ENCODE measurements at regions not wholly inside any gene's neighbourhood (a gene's known extent, or its start where the extent isn't known, plus 50 kb on each side); places are given as distances from the start of the nearest gene placed in this dataset.
A peak's percentile ranks its signal among the peaks of the same experiment; 100 is the strongest.
"Not testable (repeated sequence)": the region's sequence is repeated elsewhere in the genome, so short reads cannot be mapped to it uniquely, and the experiment has no call there.

DNA sequence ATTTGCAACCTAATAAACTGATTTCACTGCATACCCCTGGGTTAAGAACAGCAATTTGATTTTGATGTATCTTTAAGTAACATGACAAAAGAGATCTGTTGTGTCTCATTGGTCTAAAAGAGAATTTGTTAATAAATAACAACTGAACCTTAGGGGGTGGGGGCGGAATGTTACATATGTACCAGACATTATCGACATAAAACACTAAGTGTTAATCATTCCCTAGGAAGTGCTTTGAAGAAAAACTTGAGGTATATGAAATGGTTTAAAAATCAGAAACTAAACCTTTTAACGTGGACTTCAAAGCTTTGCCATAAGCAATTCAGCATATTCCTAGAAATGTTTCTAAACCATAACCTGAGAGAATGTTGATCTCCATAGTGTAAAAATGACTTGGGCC, 88.5 kb upstream of the GPR89A start:
- not testable (repeated sequence) for H3K27ac ChIP-seq (ENCODE audit: low read length); H3K36me3 ChIP-seq (replicated peaks; ENCODE audit: low read depth, low read length); H3K4me2 ChIP-seq (ENCODE audit: low read length); H3K9me3 ChIP-seq (ENCODE audit: insufficient read depth, low read length); H4K20me1 ChIP-seq (ENCODE audit: insufficient read depth, low read length); H2AFZ ChIP-seq (ENCODE audit: low read depth, low read length); H3K9ac ChIP-seq (ENCODE audit: low read length); H3K4me3 ChIP-seq (ENCODE audit: low read length); H3K27me3 ChIP-seq (ENCODE audit: low read depth, low read length); H3K79me2 ChIP-seq (ENCODE audit: low read length); H3K4me1 ChIP-seq (ENCODE audit: low read length)

- not testable (repeated sequence) for H3K9me3 ChIP-seq (ENCODE audit: insufficient read depth, low read length); H3K4me2 ChIP-seq (ENCODE audit: low read length); H3K27ac ChIP-seq (ENCODE audit: low read length); H3K36me3 ChIP-seq (replicated peaks; ENCODE audit: low read depth, low read length); H3K79me2 ChIP-seq (ENCODE audit: low read length); H3K27me3 ChIP-seq (ENCODE audit: low read depth, low read length); H3K9ac ChIP-seq (ENCODE audit: low read length); H3K4me1 ChIP-seq (ENCODE audit: low read length); H4K20me1 ChIP-seq (ENCODE audit: insufficient read depth, low read length); H3K4me3 ChIP-seq (ENCODE audit: low read length); H2AFZ ChIP-seq (ENCODE audit: low read depth, low read length)
- TF ChIP-seq, protein P1, sequence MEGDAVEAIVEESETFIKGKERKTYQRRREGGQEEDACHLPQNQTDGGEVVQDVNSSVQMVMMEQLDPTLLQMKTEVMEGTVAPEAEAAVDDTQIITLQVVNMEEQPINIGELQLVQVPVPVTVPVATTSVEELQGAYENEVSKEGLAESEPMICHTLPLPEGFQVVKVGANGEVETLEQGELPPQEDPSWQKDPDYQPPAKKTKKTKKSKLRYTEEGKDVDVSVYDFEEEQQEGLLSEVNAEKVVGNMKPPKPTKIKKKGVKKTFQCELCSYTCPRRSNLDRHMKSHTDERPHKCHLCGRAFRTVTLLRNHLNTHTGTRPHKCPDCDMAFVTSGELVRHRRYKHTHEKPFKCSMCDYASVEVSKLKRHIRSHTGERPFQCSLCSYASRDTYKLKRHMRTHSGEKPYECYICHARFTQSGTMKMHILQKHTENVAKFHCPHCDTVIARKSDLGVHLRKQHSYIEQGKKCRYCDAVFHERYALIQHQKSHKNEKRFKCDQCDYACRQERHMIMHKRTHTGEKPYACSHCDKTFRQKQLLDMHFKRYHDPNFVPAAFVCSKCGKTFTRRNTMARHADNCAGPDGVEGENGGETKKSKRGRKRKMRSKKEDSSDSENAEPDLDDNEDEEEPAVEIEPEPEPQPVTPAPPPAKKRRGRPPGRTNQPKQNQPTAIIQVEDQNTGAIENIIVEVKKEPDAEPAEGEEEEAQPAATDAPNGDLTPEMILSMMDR (IDR thresholded peaks at IDR 0.05; ENCODE audit: low read depth, low read length), result peak; percentile 20; the same call in 1 of the 2 replicates
Observed at GRCh38 chr1:145513017-145513416, 87.6 kb upstream of the NBPF20 start.

DNA sequence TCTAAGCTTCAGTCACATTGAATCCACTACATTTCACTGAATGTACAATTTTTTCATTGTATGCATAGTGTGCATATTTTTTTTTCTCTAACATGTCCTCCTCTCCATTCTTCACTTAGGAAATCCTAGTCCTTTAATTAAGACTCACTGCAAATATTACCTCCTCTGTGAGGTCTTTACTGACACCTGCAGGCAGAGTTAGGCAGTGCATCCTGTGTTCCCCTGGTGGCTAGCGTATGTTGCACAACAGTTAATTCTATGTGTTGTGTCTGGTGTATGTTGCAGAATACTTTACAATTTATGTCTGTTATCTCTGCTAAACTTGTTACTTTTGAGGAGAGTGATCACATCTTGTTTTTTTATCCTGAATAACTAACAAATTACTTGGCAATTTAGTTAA, 82.7 kb upstream of the NBPF20 start:
- H3K9me3 ChIP-seq (ENCODE audit: insufficient read depth, low read length); H3K79me2 ChIP-seq (ENCODE audit: low read length); H2AFZ ChIP-seq (ENCODE audit: low read depth, low read length); H3K27me3 ChIP-seq (ENCODE audit: low read depth, low read length); H3K36me3 ChIP-seq (replicated peaks; ENCODE audit: low read depth, low read length); H3K9ac ChIP-seq (ENCODE audit: low read length); H3K4me1 ChIP-seq (ENCODE audit: low read length); H3K4me2 ChIP-seq (ENCODE audit: low read length); H3K27ac ChIP-seq (ENCODE audit: low read length); H4K20me1 ChIP-seq (ENCODE audit: insufficient read depth, low read length); H3K4me3 ChIP-seq (ENCODE audit: low read length): not testable (repeated sequence)

GRCh38 chr1:145505663-145506647, 80.6 kb upstream of the NBPF20 start:
- H3K27ac ChIP-seq (ENCODE audit: low read length); H2AFZ ChIP-seq (ENCODE audit: low read depth, low read length); H3K4me1 ChIP-seq (ENCODE audit: low read length); H3K36me3 ChIP-seq (replicated peaks; ENCODE audit: low read depth, low read length); H3K9ac ChIP-seq (ENCODE audit: low read length); H3K27me3 ChIP-seq (ENCODE audit: low read depth, low read length); H3K79me2 ChIP-seq (ENCODE audit: low read length); H4K20me1 ChIP-seq (ENCODE audit: insufficient read depth, low read length); H3K4me2 ChIP-seq (ENCODE audit: low read length); H3K9me3 ChIP-seq (ENCODE audit: insufficient read depth, low read length): not testable (repeated sequence)
- H3K4me3 ChIP-seq (ENCODE audit: low read length), result peak overlapping the region; percentile 56; the same call in 1 of the 2 replicates

- not testable (repeated sequence) for H4K20me1 ChIP-seq (ENCODE audit: insufficient read depth, low read length); H2AFZ ChIP-seq (ENCODE audit: low read depth, low read length); H3K27me3 ChIP-seq (ENCODE audit: low read depth, low read length); H3K4me1 ChIP-seq (ENCODE audit: low read length); H3K79me2 ChIP-seq (ENCODE audit: low read length); H3K4me2 ChIP-seq (ENCODE audit: low read length); H3K9me3 ChIP-seq (ENCODE audit: insufficient read depth, low read length); H3K9ac ChIP-seq (ENCODE audit: low read length); H3K36me3 ChIP-seq (replicated peaks; ENCODE audit: low read depth, low read length); H3K4me3 ChIP-seq (ENCODE audit: low read length); H3K27ac ChIP-seq (ENCODE audit: low read length)
Observed at GRCh38 chr1:145504834-145505413, 79.5 kb upstream of the NBPF20 start.

GRCh38 chr1:145504310-145504709, 78.9 kb upstream of the NBPF20 start:
- H3K27me3 ChIP-seq (ENCODE audit: low read depth, low read length); H3K9me3 ChIP-seq (ENCODE audit: insufficient read depth, low read length); H3K4me2 ChIP-seq (ENCODE audit: low read length); H3K9ac ChIP-seq (ENCODE audit: low read length); H2AFZ ChIP-seq (ENCODE audit: low read depth, low read length); H4K20me1 ChIP-seq (ENCODE audit: insufficient read depth, low read length); H3K4me3 ChIP-seq (ENCODE audit: low read length); H3K4me1 ChIP-seq (ENCODE audit: low read length); H3K27ac ChIP-seq (ENCODE audit: low read length); H3K79me2 ChIP-seq (ENCODE audit: low read length); H3K36me3 ChIP-seq (replicated peaks; ENCODE audit: low read depth, low read length): not testable (repeated sequence)

DNA sequence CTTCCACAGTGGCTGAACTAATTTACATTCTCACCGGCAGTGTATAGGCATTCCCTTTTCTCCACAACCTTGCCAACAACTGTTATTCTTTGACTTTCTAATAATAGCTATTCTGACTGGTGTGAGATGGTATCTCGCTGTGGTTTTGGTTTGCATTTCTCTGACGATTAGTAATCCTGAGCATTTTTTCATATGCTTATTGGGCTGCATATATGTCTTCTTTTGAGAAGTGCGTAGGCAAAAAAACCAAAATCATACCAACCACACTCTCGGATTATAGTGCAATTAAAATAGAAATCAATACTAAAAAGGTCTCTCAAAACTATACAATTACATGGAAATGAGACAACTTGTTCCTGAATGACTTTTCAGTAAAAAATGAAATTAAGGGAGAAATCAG, 74.8 kb upstream of the NBPF20 start:
- H3K4me3 ChIP-seq (ENCODE audit: low read length); H3K9me3 ChIP-seq (ENCODE audit: insufficient read depth, low read length); H3K36me3 ChIP-seq (replicated peaks; ENCODE audit: low read depth, low read length); H3K27me3 ChIP-seq (ENCODE audit: low read depth, low read length); H2AFZ ChIP-seq (ENCODE audit: low read depth, low read length); H3K9ac ChIP-seq (ENCODE audit: low read length); H3K4me2 ChIP-seq (ENCODE audit: low read length); H3K79me2 ChIP-seq (ENCODE audit: low read length); H3K27ac ChIP-seq (ENCODE audit: low read length); H4K20me1 ChIP-seq (ENCODE audit: insufficient read depth, low read length); H3K4me1 ChIP-seq (ENCODE audit: low read length): not testable (repeated sequence)

DNA sequence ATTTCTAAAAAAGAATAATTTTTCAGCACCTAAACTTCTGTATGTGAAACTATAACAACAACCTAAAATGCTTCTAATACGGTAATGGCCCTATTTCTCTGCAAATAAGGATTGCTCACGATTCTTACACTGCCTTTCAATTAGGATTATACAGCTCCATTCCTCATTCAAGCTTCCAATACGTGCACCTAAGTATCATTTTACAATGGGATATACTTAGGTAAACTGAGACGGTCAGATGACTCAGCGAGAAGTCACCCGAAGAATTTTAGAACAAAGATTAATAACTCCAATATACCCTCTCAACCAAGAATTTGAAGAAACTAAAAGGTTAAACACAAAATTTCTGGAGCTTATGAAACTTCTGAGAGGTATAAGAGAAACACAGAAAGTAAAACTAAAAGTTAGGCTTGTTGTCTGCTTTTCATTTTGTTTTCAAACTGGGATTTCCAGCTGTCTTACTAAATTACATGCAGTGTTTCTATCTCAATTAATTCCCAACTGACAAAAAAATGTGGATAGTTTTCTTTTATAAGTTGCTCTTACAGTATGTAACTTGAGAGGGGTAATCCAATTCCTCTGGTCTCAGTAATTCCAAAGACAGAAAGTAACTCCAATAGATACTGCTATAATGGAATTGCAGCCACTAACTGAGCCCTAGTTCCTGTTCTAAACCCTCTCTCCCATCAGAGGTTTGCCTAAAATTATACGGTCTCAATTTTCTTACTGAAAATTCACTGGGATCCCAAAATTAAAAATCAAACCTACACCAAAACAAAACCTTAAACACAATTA, 69.9 kb upstream of the NBPF20 start:
- H3K27ac ChIP-seq (ENCODE audit: low read length); H3K27me3 ChIP-seq (ENCODE audit: low read depth, low read length); H3K79me2 ChIP-seq (ENCODE audit: low read length); H3K4me3 ChIP-seq (ENCODE audit: low read length); H3K36me3 ChIP-seq (replicated peaks; ENCODE audit: low read depth, low read length); H2AFZ ChIP-seq (ENCODE audit: low read depth, low read length); H3K9ac ChIP-seq (ENCODE audit: low read length); H3K4me1 ChIP-seq (ENCODE audit: low read length); H4K20me1 ChIP-seq (ENCODE audit: insufficient read depth, low read length); H3K4me2 ChIP-seq (ENCODE audit: low read length); H3K9me3 ChIP-seq (ENCODE audit: insufficient read depth, low read length): not testable (repeated sequence)
